Progenitor cell of endocrine pancreas (in vitro differentiated cells): ENCODE measurements at regions not wholly inside any gene's neighbourhood (a gene's known extent, or its start where the extent isn't known, plus 50 kb on each side); places are given as distances from the start of the nearest gene placed in this dataset.
"Not testable (repeated sequence)": the region's sequence is repeated elsewhere in the genome, so short reads cannot be mapped to it uniquely, and the experiment has no call there.

ENCODE experiments used
- DNase-seq: peaks from one replicate; pipeline ENCODE4 v3.0.0; 2021; ENCODE audit warnings: low spot score; ENCODE audit not compliant: unreplicated experiment
- H3K27ac Mint-ChIP-seq: 2 replicates; pipeline ENCODE4 v1.8.0; 2021; ENCODE audit warnings: mild to moderate bottlenecking, moderate library complexity, mixed read lengths
- H3K27me3 Mint-ChIP-seq: 2 replicates; pipeline ENCODE4 v1.8.0; 2021; ENCODE audit warnings: mixed read lengths
- H3K36me3 Mint-ChIP-seq: 2 replicates; pipeline ENCODE4 v1.8.0; 2022; ENCODE audit warnings: mixed read lengths; ENCODE audit not compliant: insufficient read depth
- H3K4me1 Mint-ChIP-seq: 2 replicates; pipeline ENCODE4 v1.8.0; 2021; ENCODE audit warnings: low read depth, mixed read lengths
- H3K4me3 Mint-ChIP-seq: 2 replicates; pipeline ENCODE4 v1.8.0; 2021; ENCODE audit warnings: low read depth, mild to moderate bottlenecking, moderate library complexity, mixed read lengths
- H3K9me3 Mint-ChIP-seq: 2 replicates; pipeline ENCODE4 v1.8.0; 2021; ENCODE audit warnings: low read depth, mixed read lengths
- CTCF ChIP-seq: fragments of 200-600 bp; sonication (generic); IDR thresholded peaks from one replicate; pipeline ENCODE4 v1.5.0; 2021; ENCODE audit warnings: antibody characterized with exemption, mild to moderate bottlenecking; ENCODE audit not compliant: unreplicated experiment

GRCh38 chr4:8719421-8719820 lies 126.9 kb downstream of the CPZ start:
- TF ChIP-seq CTCF: no peak
- no peak overlapping the region for H3K27ac Mint-ChIP-seq
- no peaks in the 10 kb centered on the region for H3K36me3 Mint-ChIP-seq
- H3K9me3 Mint-ChIP-seq: peaks cover 3% of the 10 kb centered on the region
- H3K4me3 Mint-ChIP-seq: no peak overlapping the region
- no peaks in the 10 kb centered on the region for H3K4me1 Mint-ChIP-seq
- no peak for DNase-seq
- H3K27me3 Mint-ChIP-seq: peaks cover 37% of the 10 kb centered on the region

GRCh38 chr4:8717470-8717869 lies 124.9 kb downstream of the CPZ start:
- not testable (repeated sequence) for H3K36me3 Mint-ChIP-seq, H3K4me3 Mint-ChIP-seq, H3K4me1 Mint-ChIP-seq, H3K27ac Mint-ChIP-seq, DNase-seq
- Mint-ChIP-seq H3K27me3 (peaks cover 30% of the 10 kb centered on the region), H3K9me3 (peaks cover 12% of the 10 kb centered on the region)

- Mint-ChIP-seq H3K27ac (no peak overlapping the region), H3K4me3 (no peak overlapping the region), H3K27me3 (peaks cover 13% of the 10 kb centered on the region), H3K9me3 (peaks cover 14% of the 10 kb centered on the region), H3K36me3 (no peaks in the 10 kb centered on the region), H3K4me1 (no peaks in the 10 kb centered on the region)
- no peak for DNase-seq
- TF ChIP-seq CTCF: no peak
Measured at GRCh38 chr4:8710946-8711345, 118.4 kb downstream of the CPZ start.

GRCh38 chr4:8710416-8710815 lies 117.9 kb downstream of the CPZ start:
- Mint-ChIP-seq H3K9me3 (peaks cover 14% of the 10 kb centered on the region), H3K4me1 (no peaks in the 10 kb centered on the region), H3K36me3 (no peaks in the 10 kb centered on the region), H3K4me3 (no peak overlapping the region), H3K27ac (no peak overlapping the region), H3K27me3 (peaks cover 13% of the 10 kb centered on the region)
- DNase-seq: no peak
- TF ChIP-seq CTCF: no peak

- TF ChIP-seq CTCF: no peak
- H3K4me1 Mint-ChIP-seq: no peaks in the 10 kb centered on the region
- DNase-seq: no peak
- H3K36me3 Mint-ChIP-seq: no peaks in the 10 kb centered on the region
- peaks cover 13% of the 10 kb centered on the region for H3K27me3 Mint-ChIP-seq
- no peak overlapping the region for H3K27ac Mint-ChIP-seq
- H3K9me3 Mint-ChIP-seq: peaks cover 13% of the 10 kb centered on the region
- H3K4me3 Mint-ChIP-seq: no peak overlapping the region
Measured at GRCh38 chr4:8709729-8710360, 117.3 kb downstream of the CPZ start.

GRCh38 chr4:8709050-8709728 lies 116.6 kb downstream of the CPZ start:
- no peak for DNase-seq
- Mint-ChIP-seq H3K9me3 (peaks cover 11% of the 10 kb centered on the region), H3K4me1 (no peaks in the 10 kb centered on the region), H3K27ac (no peak overlapping the region), H3K4me3 (no peak overlapping the region), H3K27me3 (peaks cover 13% of the 10 kb centered on the region), H3K36me3 (no peaks in the 10 kb centered on the region)
- TF ChIP-seq CTCF: no peak
